ENCODE measurements at regions not wholly inside any gene's neighbourhood (a gene's known extent, or its start where the extent isn't known, plus 50 kb on each side); places are given as distances from the start of the nearest gene placed in this dataset.

DNA sequence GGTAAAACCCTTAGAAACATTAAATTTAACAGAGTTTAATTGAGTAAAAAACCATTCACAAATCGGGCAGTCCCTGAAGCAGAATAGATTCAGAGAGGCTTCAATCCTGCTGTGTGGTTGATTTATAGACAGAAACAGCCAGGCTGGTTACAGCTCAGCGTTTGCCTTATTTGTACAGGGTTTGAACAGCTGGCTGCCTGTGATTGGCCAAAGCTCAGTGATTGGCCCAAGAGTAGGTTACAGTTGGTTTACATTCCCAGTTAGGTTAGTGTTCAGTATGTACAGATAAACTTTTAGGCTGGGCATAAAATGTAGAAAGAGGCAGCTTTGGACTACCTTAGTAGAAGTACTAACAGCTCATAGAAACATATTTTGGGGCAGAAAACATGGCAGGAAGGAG lies 210.4 kb upstream of the ELAC2 start:
- Mint-ChIP-seq H3K4me1 (no peaks in the 10 kb centered on the region), H3K27ac (no peak overlapping the region), H3K36me3 (ENCODE audit: low read depth) (no peaks in the 10 kb centered on the region), H3K4me3 (no peak overlapping the region), H3K27me3 (peaks cover 2% of the 10 kb centered on the region), H3K9me3 (no peaks in the 10 kb centered on the region)
- no peak for ATAC-seq (ENCODE audit: low read depth)
- no peak for DNase-seq
- CTCF ChIA-PET = no interaction called here
- intact Hi-C loops (cut with micrococcal nuclease) = no loop called here
- POLR2A ChIA-PET = no interaction called here
- TF ChIP-seq, protein P1, sequence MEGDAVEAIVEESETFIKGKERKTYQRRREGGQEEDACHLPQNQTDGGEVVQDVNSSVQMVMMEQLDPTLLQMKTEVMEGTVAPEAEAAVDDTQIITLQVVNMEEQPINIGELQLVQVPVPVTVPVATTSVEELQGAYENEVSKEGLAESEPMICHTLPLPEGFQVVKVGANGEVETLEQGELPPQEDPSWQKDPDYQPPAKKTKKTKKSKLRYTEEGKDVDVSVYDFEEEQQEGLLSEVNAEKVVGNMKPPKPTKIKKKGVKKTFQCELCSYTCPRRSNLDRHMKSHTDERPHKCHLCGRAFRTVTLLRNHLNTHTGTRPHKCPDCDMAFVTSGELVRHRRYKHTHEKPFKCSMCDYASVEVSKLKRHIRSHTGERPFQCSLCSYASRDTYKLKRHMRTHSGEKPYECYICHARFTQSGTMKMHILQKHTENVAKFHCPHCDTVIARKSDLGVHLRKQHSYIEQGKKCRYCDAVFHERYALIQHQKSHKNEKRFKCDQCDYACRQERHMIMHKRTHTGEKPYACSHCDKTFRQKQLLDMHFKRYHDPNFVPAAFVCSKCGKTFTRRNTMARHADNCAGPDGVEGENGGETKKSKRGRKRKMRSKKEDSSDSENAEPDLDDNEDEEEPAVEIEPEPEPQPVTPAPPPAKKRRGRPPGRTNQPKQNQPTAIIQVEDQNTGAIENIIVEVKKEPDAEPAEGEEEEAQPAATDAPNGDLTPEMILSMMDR (IDR thresholded peaks at IDR 0.05) = no peak

- TF ChIP-seq, protein P1 (IDR thresholded peaks at IDR 0.05) = no peak
- POLR2A ChIA-PET = no interaction called here
- CTCF ChIA-PET = no interaction called here
- H3K36me3 Mint-ChIP-seq (ENCODE audit: low read depth) = no peaks in the 10 kb centered on the region
- H3K4me1 Mint-ChIP-seq = no peaks in the 10 kb centered on the region
- H3K9me3 Mint-ChIP-seq = no peaks in the 10 kb centered on the region
- no peak overlapping the region for H3K4me3 Mint-ChIP-seq
- ATAC-seq (ENCODE audit: low read depth) (no peak), DNase-seq (no peak)
- H3K27me3 Mint-ChIP-seq = peaks cover 2% of the 10 kb centered on the region
- no peak overlapping the region for H3K27ac Mint-ChIP-seq
- intact Hi-C loops (cut with micrococcal nuclease) = no loop called here
Measured at GRCh38 chr17:13222975-13223374, 205.1 kb upstream of the ELAC2 start.

DNA sequence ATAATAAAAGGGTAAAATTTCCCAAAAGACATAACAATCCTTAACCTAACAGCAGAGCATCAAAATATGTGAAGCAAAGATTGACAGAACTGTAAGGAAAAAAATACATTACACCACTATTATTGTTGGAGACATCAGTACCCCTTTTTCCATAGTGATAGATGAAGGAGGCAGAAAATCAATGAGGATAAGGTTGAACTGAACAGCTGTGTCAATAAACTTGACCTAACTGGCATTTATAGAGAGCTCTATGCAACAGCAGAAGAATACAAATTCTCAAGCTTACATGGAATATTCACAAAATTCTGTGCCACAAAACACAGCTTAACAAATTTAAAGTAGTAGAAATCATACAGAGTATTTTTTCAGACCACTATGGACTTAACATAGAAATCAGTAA lies 195.0 kb upstream of the ELAC2 start:
- no peak overlapping the region for H3K4me3 Mint-ChIP-seq
- TF ChIP-seq, protein P1 (IDR thresholded peaks at IDR 0.05) = no peak
- H3K4me1 Mint-ChIP-seq = no peaks in the 10 kb centered on the region
- no peaks in the 10 kb centered on the region for H3K27me3 Mint-ChIP-seq
- DNase-seq (no peak), ATAC-seq (ENCODE audit: low read depth) (no peak)
- CTCF ChIA-PET = no interaction called here
- POLR2A ChIA-PET = no interaction called here
- intact Hi-C loops (cut with micrococcal nuclease) = loop anchor here (10.0 kb wide), 1 partner anchor 58 kb away; no protein-coding TSS in a partner anchor
- H3K36me3 Mint-ChIP-seq (ENCODE audit: low read depth) = no peaks in the 10 kb centered on the region
- no peak overlapping the region for H3K27ac Mint-ChIP-seq
- H3K9me3 Mint-ChIP-seq = peaks cover 6% of the 10 kb centered on the region

- ChIA-PET CTCF (no interaction called here), POLR2A (no interaction called here)
- Mint-ChIP-seq H3K4me3 (no peak overlapping the region), H3K36me3 (ENCODE audit: low read depth) (no peaks in the 10 kb centered on the region), H3K27me3 (no peaks in the 10 kb centered on the region), H3K9me3 (peaks cover 5% of the 10 kb centered on the region), H3K4me1 (no peaks in the 10 kb centered on the region), H3K27ac (no peak overlapping the region)
- TF ChIP-seq, protein P1 (IDR thresholded peaks at IDR 0.05) = no peak
- intact Hi-C loops (cut with micrococcal nuclease) = no loop called here
- ATAC-seq (ENCODE audit: low read depth) = no peak
- DNase-seq = no peak
Measured at GRCh38 chr17:13209081-13209480, 191.3 kb upstream of the ELAC2 start.

DNA sequence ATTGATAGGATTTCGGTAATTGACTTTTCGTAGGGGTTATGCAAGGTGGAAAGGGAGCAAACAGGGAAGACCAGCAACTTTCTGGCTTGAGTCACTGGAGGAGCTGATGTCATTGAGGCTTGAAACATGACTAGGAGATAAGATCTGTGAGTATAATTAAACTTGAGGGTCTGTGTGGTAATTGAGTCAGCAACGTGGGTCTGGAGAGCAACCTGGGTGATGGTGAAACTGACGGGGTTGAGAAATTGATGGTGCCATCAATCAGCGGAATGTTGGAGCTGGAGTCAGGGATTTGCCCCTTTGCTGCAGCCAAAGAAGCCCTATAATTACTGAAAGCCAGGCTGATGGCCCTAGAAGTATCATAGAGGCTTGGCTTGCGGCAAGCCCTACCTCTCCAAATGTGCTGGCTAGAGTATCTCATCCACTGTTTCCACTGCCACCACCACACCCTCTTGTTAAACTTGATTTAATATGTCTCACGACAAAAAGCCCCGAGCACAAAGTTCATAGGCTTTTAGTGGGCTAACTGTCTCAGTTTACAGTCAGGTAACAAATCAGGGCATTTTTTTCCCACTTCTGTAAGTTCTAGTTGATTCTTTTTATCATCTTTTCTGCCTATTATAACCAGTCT lies 186.9 kb upstream of the ELAC2 start:
- H3K27ac Mint-ChIP-seq = no peak overlapping the region
- ChIA-PET CTCF (no interaction called here), POLR2A (no interaction called here)
- H3K9me3 Mint-ChIP-seq = no peaks in the 10 kb centered on the region
- DNase-seq = no peak
- H3K27me3 Mint-ChIP-seq = no peaks in the 10 kb centered on the region
- no peak overlapping the region for H3K4me3 Mint-ChIP-seq
- TF ChIP-seq, protein P1 (IDR thresholded peaks at IDR 0.05) = no peak
- intact Hi-C loops (cut with micrococcal nuclease) = no loop called here
- no peak for ATAC-seq (ENCODE audit: low read depth)
- no peaks in the 10 kb centered on the region for H3K36me3 Mint-ChIP-seq (ENCODE audit: low read depth)
- no peaks in the 10 kb centered on the region for H3K4me1 Mint-ChIP-seq

Data from activated B cell treated with CpG ODN at 0.5 μM for 24 hours (primary cell).